GM12892 (cell line): ENCODE measurements at regions not wholly inside any gene's neighbourhood (a gene's known extent, or its start where the extent isn't known, plus 50 kb on each side); places are given as distances from the start of the nearest gene placed in this dataset.
A peak's percentile ranks its signal among the peaks of the same experiment; 100 is the strongest.

Experiments used
- DNase-seq: peaks from one replicate; pipeline ENCODE4 v3.0.0; 2011; ENCODE audit not compliant: insufficient read length
- FAIRE-seq: peaks from 2 replicates; lab custom pipeline; 2011; peaks lifted over from hg19 to GRCh38; lab: Jason Lieb, UNC
- POLR2A ChIP-seq: IDR thresholded peaks from 2 replicates; pipeline ENCODE4 v1.6.1; 2011; ENCODE audit warnings: low read depth, low read length, control low read depth
- POLR2AphosphoS5 ChIP-seq: IDR thresholded peaks from 2 replicates; pipeline ENCODE4 v1.6.1; 2011; ENCODE audit warnings: low read depth, low read length, control low read depth
- TAF1 ChIP-seq: IDR thresholded peaks from 2 replicates; pipeline ENCODE4 v1.6.1; 2011; ENCODE audit warnings: low read depth, mild to moderate bottlenecking, control low read depth, low read length, borderline replicate concordance

DNA sequence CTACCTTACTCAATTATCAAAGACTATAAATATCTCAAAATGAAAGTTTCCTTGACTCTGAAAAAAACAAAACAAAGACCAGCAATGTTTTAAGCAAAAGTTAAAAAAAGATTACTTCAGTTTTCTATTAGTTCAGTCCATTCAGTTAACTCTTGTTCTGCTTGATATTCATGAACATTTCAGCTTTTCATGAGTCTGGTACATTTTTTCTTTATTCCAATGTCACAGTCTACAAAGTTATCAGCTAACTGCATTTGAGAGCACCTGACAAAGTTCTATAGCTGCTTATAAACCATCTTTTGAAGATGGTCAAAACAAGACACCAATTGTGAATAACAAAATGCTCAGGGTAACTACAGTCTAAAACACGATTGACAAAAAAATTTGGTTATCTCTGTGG is 156.1 kb upstream of the NOX3 start:
- no peak for TF ChIP-seq POLR2A
- TF ChIP-seq TAF1 = no peak
- TF ChIP-seq POLR2AphosphoS5 = no peak
- no peak for DNase-seq
- no peak for FAIRE-seq

- FAIRE-seq (no peak), DNase-seq (no peak)
- TF ChIP-seq TAF1 (no peak), POLR2A (no peak), POLR2AphosphoS5 (no peak)
Measured at GRCh38 chr6:155604991-155605390, 149.4 kb upstream of the NOX3 start.

GRCh38 chr6:155599561-155599960 is 143.9 kb upstream of the NOX3 start:
- no peak for DNase-seq

GRCh38 chr6:155599160-155599559 is 143.5 kb upstream of the NOX3 start:
- TF ChIP-seq POLR2A (no peak), TAF1 (no peak), POLR2AphosphoS5 (no peak)
- DNase-seq (no peak), FAIRE-seq (no peak)

More at GRCh38 chr6:155599561-155599960, 143.9 kb upstream of the NOX3 start:
- TF ChIP-seq TAF1 (no peak), POLR2AphosphoS5 (no peak), POLR2A (no peak)
- no peak for FAIRE-seq

DNA sequence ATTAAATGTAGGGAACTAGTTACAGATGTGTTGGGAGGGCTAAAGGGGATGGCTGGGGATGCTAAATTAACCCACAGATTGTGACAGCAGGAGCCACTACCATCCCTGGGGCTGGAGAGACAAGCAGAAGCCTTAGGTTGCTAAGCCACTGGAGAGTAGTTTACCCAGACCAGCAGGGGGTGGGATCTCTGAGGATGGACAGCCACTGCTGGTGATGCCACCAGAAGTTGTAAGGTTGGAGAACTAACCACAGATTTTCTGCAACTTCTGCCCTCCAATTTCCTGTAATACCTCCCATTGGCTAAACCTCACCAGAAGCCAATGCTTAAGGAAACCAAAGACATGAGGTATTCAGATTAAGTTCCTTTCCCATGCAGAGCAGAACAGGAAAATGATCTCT is 139.6 kb upstream of the NOX3 start:
- no peak for DNase-seq
- peak; percentile 17 for FAIRE-seq

DNA sequence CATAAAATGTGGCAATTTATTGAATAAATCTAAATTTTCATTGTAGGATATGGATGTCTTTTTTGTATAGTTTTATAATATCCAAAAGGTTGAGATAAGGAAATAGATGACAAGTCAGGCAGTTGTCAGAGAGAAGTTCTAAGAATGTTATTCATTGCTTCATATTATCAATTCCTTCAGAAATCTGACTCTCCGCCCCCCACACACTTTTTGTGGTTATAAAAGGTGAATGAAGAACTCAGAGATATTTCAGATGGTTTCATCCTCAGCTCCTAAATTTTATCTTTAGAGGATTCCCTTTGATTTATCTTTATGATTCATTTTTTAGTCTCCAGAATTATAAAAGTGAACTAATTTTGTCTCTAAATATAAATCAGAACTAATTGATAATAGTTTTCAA is 136.1 kb upstream of the NOX3 start:
- no peak for TF ChIP-seq POLR2AphosphoS5
- FAIRE-seq (no peak), DNase-seq (no peak)

More for the DNA sequence above, 139.6 kb upstream of the NOX3 start:
- TF ChIP-seq POLR2AphosphoS5 (no peak), TAF1 (no peak), POLR2A (no peak)

DNA sequence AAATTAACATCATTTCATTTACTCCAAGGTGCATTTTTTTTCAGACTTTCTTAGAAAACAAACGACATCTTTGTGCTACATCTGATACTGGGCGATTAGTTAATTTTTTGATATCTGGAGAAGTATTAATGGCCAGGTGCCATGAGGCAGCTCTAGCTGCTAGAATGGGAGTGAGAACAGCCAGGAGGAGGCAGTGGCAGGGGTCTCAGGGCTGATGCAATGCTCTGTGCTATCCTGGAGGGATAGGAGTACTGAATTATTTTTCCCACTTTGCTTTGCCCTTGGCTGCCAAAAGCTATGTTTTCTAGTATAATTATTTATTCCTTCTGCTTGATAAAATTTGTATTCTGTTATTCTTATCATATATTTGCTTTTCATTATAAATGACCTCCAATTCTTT is 133.6 kb upstream of the NOX3 start:
- TF ChIP-seq TAF1 (no peak), POLR2A (no peak), POLR2AphosphoS5 (no peak)
- FAIRE-seq (no peak), DNase-seq (no peak)

GRCh38 chr6:155587817-155588216 is 132.2 kb upstream of the NOX3 start:
- no peak for FAIRE-seq
- DNase-seq = no peak
- TF ChIP-seq POLR2A = no peak
- TF ChIP-seq TAF1 = no peak
- TF ChIP-seq POLR2AphosphoS5 = no peak

DNA sequence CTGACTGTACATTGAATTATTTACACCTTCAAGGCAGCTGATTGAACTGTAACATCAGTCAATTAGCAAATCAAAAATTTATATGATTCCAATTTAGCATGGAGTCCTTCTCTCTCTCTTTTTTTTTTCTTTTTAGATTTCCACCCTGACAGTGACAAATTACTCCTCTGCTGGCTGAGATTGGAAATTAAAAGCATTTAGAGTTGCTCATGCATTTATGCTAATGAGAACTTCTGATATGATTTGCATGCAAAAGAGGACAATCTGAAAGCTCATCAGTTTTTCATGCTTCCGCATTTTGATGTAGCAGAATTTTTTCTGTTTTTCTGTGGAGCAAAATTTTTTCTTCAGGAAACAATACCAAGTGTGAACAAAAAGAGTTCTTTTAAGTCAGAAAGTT is 130.5 kb upstream of the NOX3 start:
- no peak for DNase-seq
- no peak for FAIRE-seq
- no peak for TF ChIP-seq POLR2AphosphoS5
- no peak for TF ChIP-seq TAF1
- no peak for TF ChIP-seq POLR2A

DNA sequence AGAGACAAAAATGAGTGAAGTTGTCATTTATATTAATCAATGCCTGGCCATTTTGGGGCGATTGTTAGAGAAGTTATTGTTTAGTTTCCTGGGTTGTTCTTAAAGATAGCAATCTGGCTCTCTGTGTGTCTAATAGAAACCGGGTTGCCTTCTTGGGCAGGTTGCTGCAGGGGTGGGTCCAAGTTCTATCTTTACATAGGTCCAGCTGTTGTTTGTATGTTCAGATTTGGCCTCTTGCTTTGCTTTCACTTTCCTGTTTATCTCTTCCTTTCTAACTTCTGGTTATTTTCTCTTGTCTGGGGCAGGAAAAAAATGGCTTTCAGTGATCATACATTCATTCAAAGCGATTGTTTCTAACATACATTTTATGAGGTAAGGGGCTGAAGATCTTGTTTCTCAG is 128.4 kb upstream of the NOX3 start:
- TF ChIP-seq TAF1 (no peak), POLR2A (no peak), POLR2AphosphoS5 (no peak)
- no peak for FAIRE-seq
- DNase-seq = no peak

GRCh38 chr6:155582016-155582991 is 126.7 kb upstream of the NOX3 start:
- no peak for DNase-seq
- TF ChIP-seq POLR2AphosphoS5 (no peak), POLR2A (no peak)
- FAIRE-seq = no peak

- FAIRE-seq (no peak), DNase-seq (no peak)
- TF ChIP-seq POLR2A (no peak), TAF1 (no peak), POLR2AphosphoS5 (no peak)
Measured at GRCh38 chr6:155580904-155581303, 125.3 kb upstream of the NOX3 start.

DNA sequence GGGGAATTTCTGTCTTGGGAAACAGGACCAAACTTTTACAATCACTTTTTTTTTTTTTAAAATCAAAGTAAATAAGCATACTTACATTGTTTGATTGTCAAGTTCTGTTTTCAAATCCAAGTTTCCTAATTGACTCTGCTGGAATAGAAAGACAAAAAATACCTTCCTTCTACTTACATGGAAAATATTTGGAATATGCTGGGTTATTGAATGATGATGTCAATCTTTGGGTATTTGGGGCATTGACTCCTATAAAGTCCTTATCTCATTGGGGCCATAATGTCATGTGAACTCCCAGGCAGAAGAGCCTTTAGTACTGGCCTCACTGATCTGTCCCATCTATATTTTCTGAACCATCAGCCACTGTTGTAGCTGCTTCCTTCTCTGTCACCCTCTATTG is 122.6 kb upstream of the NOX3 start:
- no peak for FAIRE-seq
- TF ChIP-seq POLR2A (no peak), POLR2AphosphoS5 (no peak), TAF1 (no peak)
- no peak for DNase-seq
